Heart left ventricle (tissue), 13 donors: ENCODE measurements at regions not wholly inside any gene's neighbourhood (a gene's known extent, or its start where the extent isn't known, plus 50 kb on each side); places are given as distances from the start of the nearest gene placed in this dataset.

Experiments
- CTCF ChIP-seq, 12 donors: fragments of 200-600 bp; sonication (generic) in 4 of 12; IDR thresholded peaks; one replicate each; pipeline versions ENCODE4 v1.5.0 to v1.8.0; 2018 to 2022; ENCODE audit warnings: antibody characterized with exemption in 12 of 12, mild to moderate bottlenecking in 5 of 12
- POLR2A ChIP-seq, 2 donors: fragments of 450-650 bp; IDR thresholded peaks; one replicate each; pipeline ENCODE4 v1.6.1; 2017; ENCODE audit warnings: antibody characterized with exemption in 2 of 2, mild to moderate bottlenecking in 2 of 2, moderate library complexity in 2 of 2
- donor health status: ischemic (EF 13 %, LVEDD 7.1; RV severe dilation, severe dysfunction).
- donor health status: DM: no; HTN: yes; CAD: no.
- donor health status: DM: no; HTN: no; CAD: no.
- donor health status: ischemic (EF 25% LVEDD 6.9; RV normal size, moderate dysfunction).
- donor health status: ischemic (EF 25% LVEDD 5.7; RV mildly dilated, moderate dysfunction).
- donor health status: ischemic (EF 35%, LVEDD 5.7; RV mildly dilated, moderate dysfunction).
- donor health status: nonischemic (EF 11% LVEDD 7.7; RV severe dilation, severe dysfunction).
- donor health status: DM: yes; HTN: yes; CAD: no.
- donor health status: PGD.
- donor health status: ischemic (EF 29% LVEDD 5.4; RV normal size, mild dysfunction).
- donor health status: nonischemic (EF 23%, LVEDD 6.1; RV moderate dilation, normal function).

GRCh38 chr10:126770809-126771208 is 100.3 kb upstream of the C10orf90 start:
- TF ChIP-seq CTCF (IDR thresholded peaks at IDR 0.05) = no peak
- no peak for TF ChIP-seq POLR2A (IDR thresholded peaks at IDR 0.05)
